GM23248 (cell line): ENCODE measurements at regions not wholly inside any gene's neighbourhood (a gene's known extent, or its start where the extent isn't known, plus 50 kb on each side); places are given as distances from the start of the nearest gene placed in this dataset.
"Not testable (repeated sequence)": the region's sequence is repeated elsewhere in the genome, so short reads cannot be mapped to it uniquely, and the experiment has no call there.

Experiments used
- DNase-seq: peaks from one replicate; pipeline ENCODE4 v3.0.0-alpha.2; 2015
- H2AFZ ChIP-seq: fragments of 200-600 bp; sonication (generic); 2 replicates; pipeline ENCODE4 v1.6.1; 2016; ENCODE audit warnings: antibody characterized with exemption
- H3F3A ChIP-seq: fragments of 200-600 bp; sonication (generic); 2 replicates; pipeline ENCODE4 v1.6.1; 2016; ENCODE audit warnings: mild to moderate bottlenecking, antibody characterized with exemption, mixed run types; ENCODE audit not compliant: insufficient read depth
- H3K27ac ChIP-seq: fragments of 200-600 bp; sonication (generic); 2 replicates; pipeline ENCODE4 v1.5.1; 2016; ENCODE audit warnings: mild to moderate bottlenecking
- H3K27me3 ChIP-seq: fragments of 200-600 bp; sonication (generic); replicated peaks from 2 replicates; pipeline ENCODE4 v1.6.1; 2016; ENCODE audit warnings: mild to moderate bottlenecking; ENCODE audit not compliant: insufficient read depth
- H3K36me3 ChIP-seq: fragments of 200-600 bp; sonication (generic); 2 replicates; pipeline ENCODE4 v1.6.1; 2016; ENCODE audit warnings: low read depth, mild to moderate bottlenecking
- H3K4me1 ChIP-seq: fragments of 200-600 bp; sonication (generic); 2 replicates; pipeline ENCODE4 v1.6.1; 2016; ENCODE audit warnings: mild to moderate bottlenecking; ENCODE audit not compliant: insufficient read depth
- H3K4me2 ChIP-seq: fragments of 200-600 bp; sonication (generic); one replicate; pipeline ENCODE4 v1.6.1; 2016; ENCODE audit warnings: mild to moderate bottlenecking; ENCODE audit not compliant: unreplicated experiment
- H3K4me3 ChIP-seq: fragments of 200-600 bp; sonication (generic); 2 replicates; pipeline ENCODE4 v1.5.1; 2016; ENCODE audit warnings: mild to moderate bottlenecking
- H3K79me2 ChIP-seq: fragments of 200-600 bp; sonication (generic); 2 replicates; pipeline ENCODE4 v1.6.1; 2016; ENCODE audit warnings: mild to moderate bottlenecking; ENCODE audit not compliant: insufficient read depth
- H3K9ac ChIP-seq: fragments of 200-600 bp; sonication (generic); 2 replicates; pipeline ENCODE4 v1.6.1; 2016; ENCODE audit warnings: mild to moderate bottlenecking
- H3K9me2 ChIP-seq: fragments of 200-600 bp; sonication (generic); 2 replicates; pipeline ENCODE4 v1.6.1; 2016; ENCODE audit warnings: mixed run types, mild to moderate bottlenecking, moderate library complexity; ENCODE audit not compliant: insufficient read depth
- H3K9me3 ChIP-seq: fragments of 200-600 bp; sonication (generic); one replicate; pipeline ENCODE4 v1.6.1; 2017; ENCODE audit warnings: low read depth
- H4K20me1 ChIP-seq: fragments of 200-600 bp; sonication (generic); 2 replicates; pipeline ENCODE4 v1.6.0; 2016; ENCODE audit not compliant: insufficient read depth
- EZH2 ChIP-seq: fragments of 200-600 bp; sonication (generic); IDR thresholded peaks from 2 replicates; pipeline ENCODE4 v1.6.1; 2018; ENCODE audit warnings: antibody characterized with exemption, mild to moderate bottlenecking; ENCODE audit not compliant: insufficient read depth, poor library complexity, severe bottlenecking
- EZH2phosphoT487 ChIP-seq: fragments of 200-600 bp; sonication (generic); IDR thresholded peaks from 2 replicates; pipeline ENCODE4 v1.6.1; 2018; ENCODE audit warnings: antibody characterized with exemption, moderate library complexity, mild to moderate bottlenecking, low read depth; ENCODE audit not compliant: insufficient read depth
- WGBS, 2 experiments: methylation state at CpG; one replicate each; pipeline ENCODE4 v1.1.6; 2015 to 2017; ENCODE audit warnings: low lambda C conversion rate in 2 of 2, low coverage in 1 of 2; ENCODE audit errors: missing lambda C conversion rate in 2 of 2; 5-methylcytosine and 5-hydroxymethylcytosine counted together
- in situ Hi-C: fragments of 300-500 bp; cut with MboI; formaldehyde crosslinking; loops from 2 replicates; pipeline ENCODE4 v1.15.0; 2020

GRCh38 chr3:69628951-69629350 is 110.3 kb upstream of the MITF start:
- no peaks in the 10 kb centered on the region for H3F3A ChIP-seq
- H4K20me1 ChIP-seq, result no peaks in the 10 kb centered on the region
- no peaks in the 10 kb centered on the region for H3K79me2 ChIP-seq
- DNase-seq, result peak; percentile 3
- H3K4me1 ChIP-seq, result no peaks in the 10 kb centered on the region
- no peaks in the 10 kb centered on the region for H3K9me3 ChIP-seq
- no peak overlapping the region for H3K9ac ChIP-seq
- WGBS, 2 experiments, result 0 to 4% methylated on average over 1 of the region's 1 CpG
- no peak overlapping the region for H2AFZ ChIP-seq
- in situ Hi-C loops, result no loop called here
- no peak overlapping the region for H3K27ac ChIP-seq
- H3K27me3 ChIP-seq, result no peaks in the 10 kb centered on the region
- H3K36me3 ChIP-seq, result no peaks in the 10 kb centered on the region
- H3K4me2 ChIP-seq, result no peak overlapping the region
- no peak overlapping the region for H3K4me3 ChIP-seq
- H3K9me2 ChIP-seq, result no peaks in the 10 kb centered on the region
- no peak for TF ChIP-seq EZH2phosphoT487
- TF ChIP-seq EZH2, result no peak

GRCh38 chr3:69613286-69613685 is 126.0 kb upstream of the MITF start:
- Histone ChIP-seq H3K9me2 (no peaks in the 10 kb centered on the region), H3K36me3 (no peaks in the 10 kb centered on the region), H4K20me1 (no peaks in the 10 kb centered on the region), H3K4me3 (no peak overlapping the region), H3K79me2 (no peaks in the 10 kb centered on the region), H3K9me3 (no peaks in the 10 kb centered on the region), H3K9ac (no peak overlapping the region), H3K4me1 (no peaks in the 10 kb centered on the region), H2AFZ (no peak overlapping the region), H3F3A (no peaks in the 10 kb centered on the region), H3K27me3 (no peaks in the 10 kb centered on the region), H3K4me2 (no peak overlapping the region), H3K27ac (no peak overlapping the region)
- TF ChIP-seq EZH2phosphoT487, result no peak
- no peak for TF ChIP-seq EZH2
- in situ Hi-C loops, result no loop called here
- DNase-seq, result no peak
- 17 to 19% methylated on average over 5 of the region's 5 CpGs for WGBS, 2 experiments

- H3K4me2 ChIP-seq, result no peak overlapping the region
- no peaks in the 10 kb centered on the region for H3K79me2 ChIP-seq
- H3K27me3 ChIP-seq, result no peaks in the 10 kb centered on the region
- H3K9me3 ChIP-seq, result no peaks in the 10 kb centered on the region
- TF ChIP-seq EZH2phosphoT487 (no peak), EZH2 (no peak)
- no peaks in the 10 kb centered on the region for H3K9me2 ChIP-seq
- in situ Hi-C loops, result no loop called here
- no peak overlapping the region for H3K4me3 ChIP-seq
- no peaks in the 10 kb centered on the region for H3F3A ChIP-seq
- H3K9ac ChIP-seq, result no peak overlapping the region
- no peaks in the 10 kb centered on the region for H3K36me3 ChIP-seq
- no peaks in the 10 kb centered on the region for H3K4me1 ChIP-seq
- H4K20me1 ChIP-seq, result no peaks in the 10 kb centered on the region
- no peak overlapping the region for H3K27ac ChIP-seq
- DNase-seq, result no peak
- 41 to 45% methylated on average over 2 of the region's 2 CpGs for WGBS, 2 experiments
- no peak overlapping the region for H2AFZ ChIP-seq
These were observed 126.5 kb upstream of the MITF start for GRCh38 chr3:69612791-69613190.

- H3K27me3 ChIP-seq, H3K4me1 ChIP-seq, H3K9ac ChIP-seq, H3K9me3 ChIP-seq, H3K79me2 ChIP-seq, H3K27ac ChIP-seq, H3K9me2 ChIP-seq, H3K4me2 ChIP-seq, in situ Hi-C loops, H2AFZ ChIP-seq, H3K4me3 ChIP-seq, DNase-seq, H3K36me3 ChIP-seq, H3F3A ChIP-seq, H4K20me1 ChIP-seq: not testable (repeated sequence)
- 4 to 11% methylated on average over 1 of the region's 1 CpG for WGBS, 2 experiments
These were observed 129.7 kb upstream of the MITF start for GRCh38 chr3:69609566-69609965.
